Transverse colon (tissue), 4 donors: ENCODE measurements at regions not wholly inside any gene's neighbourhood (a gene's known extent, or its start where the extent isn't known, plus 50 kb on each side); places are given as distances from the start of the nearest gene placed in this dataset.

Experiments used
- POLR2A ChIP-seq: fragments of 450-650 bp; IDR thresholded peaks from one replicate; pipeline ENCODE4 v1.6.1; 2016; ENCODE audit warnings: antibody characterized with exemption, mild to moderate bottlenecking, moderate library complexity
- POLR2AphosphoS5 ChIP-seq, 3 donors: sonication (generic); formaldehyde crosslinking; IDR thresholded peaks; one replicate each; pipeline ENCODE4 v1.6.1; 2016; ENCODE audit warnings: antibody characterized with exemption in 3 of 3
- TF ChIP-seq, protein P1 (sequence below), 5 experiments: fragments of 200-600 bp in 3 of 5; fragments of 450-650 bp in 2 of 5; sonication (generic) in 3 of 5; IDR thresholded peaks; 1 replicate in 2 of 5; 2 replicates in 3 of 5; pipeline ENCODE4 v1.5.1; 2016 to 2017; ENCODE audit warnings: antibody characterized with exemption in 5 of 5, inconsistent platforms in 3 of 5, mild to moderate bottlenecking in 2 of 5, moderate library complexity in 1 of 5

DNA sequence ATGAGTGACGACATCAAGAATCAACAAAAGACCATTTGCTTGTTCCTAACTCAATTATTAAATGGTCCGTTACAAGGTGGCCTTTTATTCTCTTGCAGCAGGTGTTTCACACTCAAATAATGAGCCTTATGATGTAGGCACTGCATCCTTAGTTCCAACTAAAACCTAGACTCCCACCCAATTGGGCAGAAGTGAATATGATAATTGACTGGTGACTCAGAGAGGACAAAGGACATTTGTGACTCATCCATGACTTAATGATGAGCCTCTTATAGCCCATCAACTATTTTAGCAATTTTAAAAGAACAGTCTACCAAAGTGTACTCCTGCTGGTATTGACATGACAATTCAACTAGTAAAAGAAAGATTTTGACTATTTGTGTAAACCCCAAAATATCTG, 1027.8 kb upstream of the PHF14 start:
- TF ChIP-seq, protein P1, sequence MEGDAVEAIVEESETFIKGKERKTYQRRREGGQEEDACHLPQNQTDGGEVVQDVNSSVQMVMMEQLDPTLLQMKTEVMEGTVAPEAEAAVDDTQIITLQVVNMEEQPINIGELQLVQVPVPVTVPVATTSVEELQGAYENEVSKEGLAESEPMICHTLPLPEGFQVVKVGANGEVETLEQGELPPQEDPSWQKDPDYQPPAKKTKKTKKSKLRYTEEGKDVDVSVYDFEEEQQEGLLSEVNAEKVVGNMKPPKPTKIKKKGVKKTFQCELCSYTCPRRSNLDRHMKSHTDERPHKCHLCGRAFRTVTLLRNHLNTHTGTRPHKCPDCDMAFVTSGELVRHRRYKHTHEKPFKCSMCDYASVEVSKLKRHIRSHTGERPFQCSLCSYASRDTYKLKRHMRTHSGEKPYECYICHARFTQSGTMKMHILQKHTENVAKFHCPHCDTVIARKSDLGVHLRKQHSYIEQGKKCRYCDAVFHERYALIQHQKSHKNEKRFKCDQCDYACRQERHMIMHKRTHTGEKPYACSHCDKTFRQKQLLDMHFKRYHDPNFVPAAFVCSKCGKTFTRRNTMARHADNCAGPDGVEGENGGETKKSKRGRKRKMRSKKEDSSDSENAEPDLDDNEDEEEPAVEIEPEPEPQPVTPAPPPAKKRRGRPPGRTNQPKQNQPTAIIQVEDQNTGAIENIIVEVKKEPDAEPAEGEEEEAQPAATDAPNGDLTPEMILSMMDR (IDR thresholded peaks at IDR 0.05): no peak
- no peak for TF ChIP-seq POLR2AphosphoS5 (IDR thresholded peaks at IDR 0.05)
- TF ChIP-seq POLR2A: no peak
